Uterus (tissue), 2 donors: ENCODE measurements at regions not wholly inside any gene's neighbourhood (a gene's known extent, or its start where the extent isn't known, plus 50 kb on each side); places are given as distances from the start of the nearest gene placed in this dataset.

ENCODE experiments used
- CTCF ChIP-seq, 4 experiments: fragments of 200-600 bp in 2 of 4; fragments of 450-650 bp in 2 of 4; sonication (generic) in 2 of 4; IDR thresholded peaks; one replicate each; pipeline ENCODE4 v1.5.1; 2016 to 2019; ENCODE audit warnings: antibody characterized with exemption in 4 of 4, mild to moderate bottlenecking in 2 of 4, moderate library complexity in 1 of 4
- POLR2A ChIP-seq, 2 donors: fragments of 450-650 bp; IDR thresholded peaks; one replicate each; pipeline ENCODE4 v1.6.1; 2016; ENCODE audit warnings: antibody characterized with exemption in 2 of 2, mild to moderate bottlenecking in 1 of 2, moderate library complexity in 1 of 2

- TF ChIP-seq CTCF (IDR thresholded peaks at IDR 0.05) (no peak), POLR2A (IDR thresholded peaks at IDR 0.05) (no peak)
Measured at GRCh38 chr2:160741271-160741670, 247.7 kb upstream of the RBMS1 start.
